ENCODE measurements at regions not wholly inside any gene's neighbourhood (a gene's known extent, or its start where the extent isn't known, plus 50 kb on each side); places are given as distances from the start of the nearest gene placed in this dataset.

DNA sequence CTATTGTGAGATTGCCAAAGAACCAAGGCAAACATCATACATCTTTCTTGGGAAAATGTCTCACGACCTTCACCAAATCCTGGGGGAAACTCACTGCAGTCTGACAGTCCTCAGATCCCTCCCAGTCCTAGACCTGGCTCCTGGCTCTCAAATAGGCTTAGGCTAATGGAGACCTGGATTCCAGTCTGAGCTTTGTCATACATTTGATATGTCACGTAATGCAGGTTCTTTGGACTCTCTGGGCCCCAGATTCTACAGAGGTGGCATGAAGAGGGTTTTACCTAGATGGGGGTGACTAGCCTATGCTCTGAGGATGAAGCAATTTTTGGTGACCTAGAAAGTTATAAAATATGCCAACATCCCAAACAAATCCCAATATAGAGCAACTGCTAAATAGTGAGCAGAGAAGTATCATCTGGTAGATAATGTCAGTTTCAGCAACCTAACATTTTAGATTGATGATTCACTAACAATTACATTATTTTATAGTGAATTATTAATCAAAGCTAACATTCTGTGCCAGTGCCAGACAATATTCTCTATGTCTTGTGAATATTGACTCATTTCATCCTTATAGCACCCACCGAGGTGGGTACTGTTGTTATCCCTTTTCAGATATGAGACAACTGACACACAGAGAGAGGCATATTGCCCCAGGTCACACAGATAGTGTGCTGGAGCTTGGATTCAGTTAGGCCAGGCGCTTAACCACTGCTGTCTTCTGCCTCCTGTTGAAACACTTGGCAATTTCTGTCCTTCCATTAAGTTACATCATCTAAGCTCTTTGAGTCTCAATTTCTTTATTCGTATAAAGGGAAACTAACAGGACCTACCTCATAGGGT lies 195.4 kb upstream of the MAMLD1 start:
- no peak for TF ChIP-seq ZNF311 (CRISPR knock-in tag; IDR thresholded peaks at IDR 0.05)
- no peak for TF ChIP-seq KDM1A (IDR thresholded peaks at IDR 0.05)

Measured in K562 (cell line).